Activated CD8-positive, alpha-beta T cell treated with anti-CD3 and anti-CD28 coated beads, Interleukin-2, amount 10 ng/mL, durations not matched to agents 7 days and 5 days (primary cell): ENCODE measurements at regions not wholly inside any gene's neighbourhood (a gene's known extent, or its start where the extent isn't known, plus 50 kb on each side); places are given as distances from the start of the nearest gene placed in this dataset.

Experiments
- ATAC-seq: fragments of 150-1000 bp; cut with Tn5 transposase; one replicate; pipeline ENCODE4 v1.10.0; 2021; ENCODE audit warnings: moderate library complexity
- CTCF ChIA-PET: fragments of 350-600 bp; sonication (Branson Sonifier 250); formaldehyde crosslinking; loops from one replicate; lab custom pipeline; 2021; ENCODE audit warnings: antibody characterized with exemption; lab: Charles Lee
- POLR2A ChIA-PET: fragments of 350-600 bp; sonication (Branson Sonifier 250); formaldehyde crosslinking; loops from one replicate; lab custom pipeline; 2021; ENCODE audit warnings: antibody characterized with exemption; lab: Charles Lee
- DNase-seq: peaks from one replicate; pipeline ENCODE4 v3.0.0-alpha.2; 2020
- H3K27ac Mint-ChIP-seq: one replicate; pipeline ENCODE4 v1.8.0; 2021; ENCODE audit warnings: mild to moderate bottlenecking, mixed read lengths
- H3K27me3 Mint-ChIP-seq: one replicate; pipeline ENCODE4 v1.8.0; 2021; ENCODE audit warnings: low read depth, mixed read lengths
- H3K36me3 Mint-ChIP-seq: one replicate; pipeline ENCODE4 v1.8.0; 2021; ENCODE audit warnings: low read depth, mixed read lengths
- H3K4me1 Mint-ChIP-seq: one replicate; pipeline ENCODE4 v1.8.0; 2021; ENCODE audit warnings: low read depth, mixed read lengths
- H3K4me3 Mint-ChIP-seq: one replicate; pipeline ENCODE4 v1.8.0; 2021; ENCODE audit warnings: mild to moderate bottlenecking, mixed read lengths
- H3K9me3 Mint-ChIP-seq: one replicate; pipeline ENCODE4 v1.8.0; 2022; ENCODE audit warnings: mixed read lengths; ENCODE audit not compliant: insufficient read depth

DNA sequence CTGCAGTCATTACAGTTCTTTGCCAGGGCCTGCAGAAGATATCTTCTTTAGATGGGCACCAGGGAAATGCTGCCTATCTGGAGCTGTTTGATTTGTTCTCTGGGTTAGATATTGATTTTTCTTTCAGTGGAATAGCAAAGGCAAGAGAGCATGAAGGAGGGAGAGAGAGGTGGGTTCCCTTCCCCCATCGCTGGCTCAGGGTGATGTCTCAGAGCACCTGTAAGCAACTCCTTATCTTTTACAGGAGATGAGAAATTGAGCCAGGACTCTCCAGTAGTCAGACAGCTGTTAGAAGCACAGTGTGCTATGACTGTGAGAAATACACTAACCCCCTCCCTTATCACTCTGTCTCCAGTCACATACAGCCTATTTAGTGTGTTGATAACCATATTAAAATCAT lies 89.3 kb upstream of the SLC24A5 start:
- Mint-ChIP-seq H3K27me3 (peaks cover 2% of the 10 kb centered on the region), H3K27ac (no peak overlapping the region), H3K4me1 (no peaks in the 10 kb centered on the region), H3K9me3 (no peaks in the 10 kb centered on the region), H3K36me3 (no peaks in the 10 kb centered on the region), H3K4me3 (no peak overlapping the region)
- POLR2A ChIA-PET, result no interaction called here
- DNase-seq (no peak), ATAC-seq (no peak)
- CTCF ChIA-PET, result interaction anchor here (0.9 kb wide), 1 partner anchor 12 kb away, joined by 3 read pairs; no protein-coding TSS in a partner anchor

DNA sequence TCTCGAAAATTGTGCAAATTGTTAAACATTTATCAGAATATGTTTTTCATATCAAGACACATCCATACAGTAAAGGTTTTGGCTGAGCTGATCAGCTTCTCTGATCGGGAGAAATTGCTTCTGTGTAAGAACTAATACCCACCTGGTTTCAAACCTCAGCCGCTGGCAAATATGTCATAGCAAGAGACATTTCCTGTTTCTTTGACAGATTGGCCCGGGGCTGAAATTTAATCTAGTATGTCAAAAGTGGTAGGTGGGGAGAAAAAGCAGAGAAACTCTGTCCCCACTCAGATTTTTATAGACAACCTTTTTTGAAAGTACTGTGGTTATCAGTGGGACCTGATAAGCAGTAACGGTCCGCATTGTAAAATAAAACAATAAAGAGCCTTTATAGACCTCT lies 88.8 kb upstream of the SLC24A5 start:
- H3K4me3 Mint-ChIP-seq, result no peak overlapping the region
- H3K27me3 Mint-ChIP-seq, result peaks cover 2% of the 10 kb centered on the region
- H3K9me3 Mint-ChIP-seq, result no peaks in the 10 kb centered on the region
- no peaks in the 10 kb centered on the region for H3K36me3 Mint-ChIP-seq
- ChIA-PET CTCF (no interaction called here), POLR2A (no interaction called here)
- no peak overlapping the region for H3K27ac Mint-ChIP-seq
- H3K4me1 Mint-ChIP-seq, result no peaks in the 10 kb centered on the region
- DNase-seq, result no peak
- no peak for ATAC-seq

DNA sequence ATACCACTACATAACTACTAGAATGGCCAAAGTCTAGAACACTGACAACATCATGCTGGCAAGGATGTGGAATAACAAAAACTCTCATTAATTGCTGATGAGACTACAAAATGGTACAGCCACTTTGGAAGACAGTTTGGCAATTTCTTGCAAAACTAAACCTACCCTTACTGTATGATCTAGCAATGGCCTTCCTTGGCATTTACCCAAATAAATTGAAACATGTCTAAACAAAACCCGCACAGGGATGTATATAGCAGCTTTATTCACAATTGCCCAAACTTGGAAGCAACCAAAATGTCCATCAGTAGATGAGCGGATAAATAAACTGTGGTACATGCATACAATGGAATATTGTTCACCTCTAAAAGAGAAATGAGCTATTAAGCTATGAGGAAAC lies 87.9 kb upstream of the SLC24A5 start:
- peaks cover 2% of the 10 kb centered on the region for H3K27me3 Mint-ChIP-seq
- DNase-seq (no peak), ATAC-seq (no peak)
- H3K4me3 Mint-ChIP-seq, result no peak overlapping the region
- no peaks in the 10 kb centered on the region for H3K9me3 Mint-ChIP-seq
- no peaks in the 10 kb centered on the region for H3K36me3 Mint-ChIP-seq
- no peaks in the 10 kb centered on the region for H3K4me1 Mint-ChIP-seq
- CTCF ChIA-PET, result no interaction called here
- H3K27ac Mint-ChIP-seq, result no peak overlapping the region
- POLR2A ChIA-PET, result no interaction called here

DNA sequence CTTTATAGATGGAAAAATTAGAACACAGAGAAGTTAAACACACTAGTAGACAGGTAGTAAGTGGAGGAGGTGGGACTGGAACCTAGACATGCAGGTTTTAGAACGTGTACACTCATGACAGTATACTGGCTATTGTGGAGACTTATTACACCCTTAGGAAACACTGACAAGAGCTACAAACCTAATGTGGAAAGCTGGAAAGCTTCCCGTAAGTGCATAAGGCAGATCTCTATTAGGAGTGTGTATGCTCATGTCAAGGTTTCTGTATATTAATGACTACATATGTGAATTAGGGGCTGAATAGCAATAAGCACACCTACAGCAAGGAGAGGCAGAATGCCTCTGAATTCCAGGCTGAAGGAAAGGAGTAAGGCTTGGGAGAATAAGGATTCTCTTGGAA lies 82.6 kb upstream of the SLC24A5 start:
- ATAC-seq (no peak), DNase-seq (no peak)
- POLR2A ChIA-PET, result no interaction called here
- H3K4me3 Mint-ChIP-seq, result no peak overlapping the region
- no peaks in the 10 kb centered on the region for H3K9me3 Mint-ChIP-seq
- peaks cover 4% of the 10 kb centered on the region for H3K27me3 Mint-ChIP-seq
- no peaks in the 10 kb centered on the region for H3K4me1 Mint-ChIP-seq
- CTCF ChIA-PET, result no interaction called here
- H3K36me3 Mint-ChIP-seq, result no peaks in the 10 kb centered on the region
- H3K27ac Mint-ChIP-seq, result no peak overlapping the region

DNA sequence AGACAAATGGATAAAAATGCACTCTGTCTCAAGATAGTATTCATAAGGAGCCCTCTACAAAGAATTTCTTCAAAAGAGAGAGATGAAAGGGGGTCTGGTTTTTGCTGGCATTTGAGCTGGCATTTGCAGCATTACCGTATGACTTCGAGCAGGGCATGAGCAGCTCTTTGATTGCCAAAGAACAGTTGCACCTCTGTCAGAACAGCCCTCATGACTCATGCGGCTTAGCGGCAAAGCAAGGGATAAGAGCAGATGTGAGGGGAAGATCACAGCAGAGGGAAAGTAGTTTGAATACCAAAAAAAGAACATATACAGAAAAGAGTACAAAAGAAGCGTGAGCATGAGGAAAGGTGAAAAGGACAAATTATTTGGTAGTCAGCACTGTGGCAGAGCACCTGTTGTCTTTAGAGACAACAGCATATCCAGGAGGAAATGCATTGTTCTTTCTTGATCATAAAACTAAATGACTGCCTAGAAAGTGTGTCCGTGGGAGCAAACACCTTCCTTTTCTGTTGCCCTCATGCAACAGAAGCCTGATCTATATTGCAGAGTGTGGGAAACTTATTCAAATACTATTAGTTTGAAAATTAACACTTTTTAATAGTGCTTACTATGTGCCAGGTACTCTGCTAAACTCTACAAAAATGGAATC lies 80.5 kb upstream of the SLC24A5 start:
- ATAC-seq, result no peak
- H3K4me1 Mint-ChIP-seq, result no peaks in the 10 kb centered on the region
- no peak for DNase-seq
- ChIA-PET CTCF (no interaction called here), POLR2A (no interaction called here)
- H3K4me3 Mint-ChIP-seq, result no peak overlapping the region
- H3K27ac Mint-ChIP-seq, result no peak overlapping the region
- no peaks in the 10 kb centered on the region for H3K9me3 Mint-ChIP-seq
- peaks cover 3% of the 10 kb centered on the region for H3K27me3 Mint-ChIP-seq
- no peaks in the 10 kb centered on the region for H3K36me3 Mint-ChIP-seq

DNA sequence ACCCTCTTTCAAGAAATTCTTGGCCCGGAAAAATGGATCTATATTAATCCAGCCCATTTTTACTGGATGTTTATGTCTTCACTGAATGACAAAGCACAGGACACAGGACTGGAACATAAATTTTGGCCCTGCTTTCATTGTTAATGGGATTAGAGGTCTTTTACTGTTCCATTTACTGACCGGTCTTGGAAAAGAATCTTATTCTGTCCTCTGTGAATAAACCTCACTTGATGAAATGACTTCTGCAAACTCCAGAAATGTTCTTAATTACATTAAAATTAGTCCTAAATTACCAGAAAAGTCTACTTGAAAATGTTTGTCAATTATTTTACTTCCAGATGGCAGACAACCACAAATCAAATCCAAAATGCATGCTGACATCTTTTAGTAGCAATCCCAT lies 79.3 kb upstream of the SLC24A5 start:
- H3K36me3 Mint-ChIP-seq, result no peaks in the 10 kb centered on the region

DNA sequence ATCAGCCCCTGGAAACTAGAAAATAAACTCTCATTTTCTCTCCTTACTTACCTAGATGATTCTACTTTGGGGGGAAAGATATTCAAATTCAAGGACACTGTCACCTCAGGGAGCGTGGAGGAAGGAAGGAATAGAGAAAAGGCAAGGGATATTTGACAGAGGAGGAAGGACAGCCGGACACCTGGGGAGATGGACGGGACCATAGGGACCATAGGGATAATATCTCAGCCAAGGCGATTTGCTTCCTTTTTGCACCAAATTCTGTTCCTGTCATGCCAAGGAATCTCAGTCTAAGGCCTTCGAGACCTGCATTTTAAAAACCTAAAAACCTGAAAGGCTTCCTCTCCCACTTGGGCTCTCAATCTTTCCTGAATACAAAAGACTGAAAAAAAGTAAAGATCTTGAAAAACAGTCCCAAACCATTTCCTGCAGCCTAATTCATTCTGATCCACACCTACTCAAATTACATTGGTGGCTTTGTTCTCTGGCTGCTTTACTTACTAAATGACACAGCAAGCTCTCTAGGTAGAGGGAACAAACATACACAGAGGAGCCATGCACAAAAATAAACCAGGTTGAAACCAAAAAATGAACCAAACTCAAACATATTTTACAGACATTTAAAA lies 73.9 kb upstream of the SLC24A5 start:
- DNase-seq (no peak), ATAC-seq (no peak)
- H3K9me3 Mint-ChIP-seq, result no peaks in the 10 kb centered on the region
- H3K36me3 Mint-ChIP-seq, result no peaks in the 10 kb centered on the region
- CTCF ChIA-PET, result no interaction called here
- no peak overlapping the region for H3K4me3 Mint-ChIP-seq
- H3K27ac Mint-ChIP-seq, result no peak overlapping the region
- POLR2A ChIA-PET, result no interaction called here
- peaks cover 4% of the 10 kb centered on the region for H3K27me3 Mint-ChIP-seq
- no peaks in the 10 kb centered on the region for H3K4me1 Mint-ChIP-seq

More for the DNA sequence above, 79.3 kb upstream of the SLC24A5 start:
- ATAC-seq (no peak), DNase-seq (no peak)
- H3K27ac Mint-ChIP-seq, result no peak overlapping the region
- no peak overlapping the region for H3K4me3 Mint-ChIP-seq
- no peaks in the 10 kb centered on the region for H3K4me1 Mint-ChIP-seq
- no peaks in the 10 kb centered on the region for H3K9me3 Mint-ChIP-seq
- POLR2A ChIA-PET, result no interaction called here
- CTCF ChIA-PET, result no interaction called here
- H3K27me3 Mint-ChIP-seq, result peaks cover 3% of the 10 kb centered on the region

DNA sequence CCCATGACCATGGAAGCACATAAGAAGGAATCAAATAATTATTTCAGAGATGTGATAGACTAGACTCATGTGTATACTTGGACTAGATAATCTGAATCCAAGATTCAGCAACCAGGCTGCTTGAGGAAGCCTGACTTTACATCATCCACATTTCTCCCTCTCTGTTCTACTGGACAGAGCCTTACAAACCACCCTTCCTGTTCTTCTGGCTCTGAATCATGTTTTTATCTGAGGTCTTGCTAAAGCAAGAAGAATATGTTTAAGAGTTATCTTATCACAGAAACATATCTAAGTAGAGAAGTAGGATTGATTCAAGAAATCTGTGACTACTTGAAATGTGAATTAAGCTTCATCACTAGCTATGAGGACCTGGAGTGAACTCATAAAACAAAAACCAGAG lies 71.1 kb upstream of the SLC24A5 start:
- no peak overlapping the region for H3K4me3 Mint-ChIP-seq
- ATAC-seq, result no peak
- ChIA-PET CTCF (no interaction called here), POLR2A (no interaction called here)
- H3K27me3 Mint-ChIP-seq, result peaks cover 4% of the 10 kb centered on the region
- no peaks in the 10 kb centered on the region for H3K4me1 Mint-ChIP-seq
- DNase-seq, result no peak
- no peaks in the 10 kb centered on the region for H3K9me3 Mint-ChIP-seq
- no peak overlapping the region for H3K27ac Mint-ChIP-seq
- H3K36me3 Mint-ChIP-seq, result no peaks in the 10 kb centered on the region

DNA sequence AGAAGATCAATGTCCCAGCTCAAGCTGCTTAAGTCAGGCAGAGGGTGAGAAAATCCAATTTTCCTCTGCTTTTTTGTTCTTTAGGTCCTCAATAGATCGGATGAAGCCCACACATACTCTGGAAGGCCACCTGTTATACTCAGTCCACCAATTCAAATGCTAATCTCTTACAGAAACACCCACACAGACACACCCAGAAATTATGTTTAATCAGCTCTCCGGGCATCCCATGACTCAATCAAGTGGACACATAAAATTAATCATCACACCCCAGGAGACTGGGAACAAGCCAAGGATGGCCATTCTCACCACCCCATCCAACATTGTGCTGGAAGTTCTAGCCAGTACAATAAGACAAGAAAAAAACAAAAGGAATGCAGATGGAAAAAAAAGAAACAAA lies 67.8 kb upstream of the SLC24A5 start:
- no peak overlapping the region for H3K4me3 Mint-ChIP-seq
- DNase-seq (no peak), ATAC-seq (no peak)
- no peak overlapping the region for H3K27ac Mint-ChIP-seq
- ChIA-PET POLR2A (no interaction called here), CTCF (no interaction called here)
- no peaks in the 10 kb centered on the region for H3K27me3 Mint-ChIP-seq
- peaks cover 1% of the 10 kb centered on the region for H3K4me1 Mint-ChIP-seq
- no peaks in the 10 kb centered on the region for H3K9me3 Mint-ChIP-seq
- H3K36me3 Mint-ChIP-seq, result no peaks in the 10 kb centered on the region

DNA sequence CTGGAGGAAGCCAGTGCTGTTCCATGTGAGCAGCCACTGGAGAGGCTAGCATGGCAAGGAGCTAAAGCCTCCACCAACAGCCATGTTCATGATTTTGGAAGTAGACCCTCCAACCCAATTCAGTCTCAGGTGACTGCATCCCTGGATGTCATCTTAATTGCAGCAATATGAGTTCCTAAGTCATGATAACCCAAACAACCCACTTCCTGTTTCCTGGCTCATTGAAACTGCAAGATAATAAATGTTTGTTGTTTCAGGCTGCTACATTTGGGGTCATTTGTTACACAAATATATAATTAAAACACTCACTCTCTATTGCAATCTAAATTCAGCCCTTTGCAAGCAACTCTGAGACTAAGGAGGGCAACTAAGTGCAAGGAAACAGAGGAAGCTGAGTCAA lies 62.4 kb upstream of the SLC24A5 start:
- ChIA-PET CTCF (no interaction called here), POLR2A (no interaction called here)
- H3K27ac Mint-ChIP-seq, result no peak overlapping the region
- no peaks in the 10 kb centered on the region for H3K27me3 Mint-ChIP-seq
- H3K9me3 Mint-ChIP-seq, result no peaks in the 10 kb centered on the region
- no peak for ATAC-seq
- H3K4me1 Mint-ChIP-seq, result peaks cover 8% of the 10 kb centered on the region
- H3K36me3 Mint-ChIP-seq, result no peaks in the 10 kb centered on the region
- H3K4me3 Mint-ChIP-seq, result no peak overlapping the region
- no peak for DNase-seq

DNA sequence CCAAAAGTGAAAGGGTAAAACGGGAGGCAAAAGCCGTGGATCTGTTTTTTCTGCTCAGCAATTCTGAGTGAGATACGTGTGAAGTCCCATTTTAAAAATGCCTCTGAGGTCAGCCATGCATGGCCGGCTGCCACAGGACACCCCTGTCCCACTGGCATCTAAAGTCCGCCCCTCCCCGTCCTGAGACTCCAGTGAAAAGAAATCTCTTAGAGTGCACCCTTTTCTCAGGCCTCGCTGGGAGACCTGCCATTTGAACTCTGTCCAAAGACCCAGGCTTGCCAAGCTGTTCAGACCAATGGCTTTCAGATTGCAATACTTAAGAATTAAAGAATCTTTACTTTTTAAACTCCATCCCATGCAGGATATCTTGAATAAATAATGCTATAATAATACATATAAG lies 61.0 kb upstream of the SLC24A5 start:
- ChIA-PET POLR2A (no interaction called here), CTCF (no interaction called here)
- Mint-ChIP-seq H3K4me3 (no peak overlapping the region), H3K9me3 (no peaks in the 10 kb centered on the region), H3K27ac (no peak overlapping the region), H3K4me1 (peaks cover 8% of the 10 kb centered on the region), H3K27me3 (no peaks in the 10 kb centered on the region), H3K36me3 (no peaks in the 10 kb centered on the region)
- no peak for ATAC-seq
- no peak for DNase-seq

DNA sequence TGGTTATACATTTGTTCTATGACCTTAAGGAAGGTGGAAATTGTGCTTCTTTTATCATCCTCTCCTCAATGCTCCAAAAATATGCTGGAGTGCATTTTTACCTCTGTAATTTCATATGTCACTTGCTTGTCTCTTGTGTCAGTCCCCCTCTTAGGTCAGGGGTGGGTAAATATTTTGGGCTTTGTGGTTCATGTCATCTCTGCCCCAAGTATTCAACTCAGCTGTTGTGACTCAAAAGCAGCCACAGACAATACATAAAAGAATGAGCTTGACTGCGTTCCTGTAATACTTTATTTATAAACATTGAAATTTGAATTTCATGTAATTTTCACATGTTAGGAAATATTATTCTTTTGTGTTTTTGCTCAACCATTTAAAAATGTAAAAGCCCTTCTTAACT lies 60.4 kb upstream of the SLC24A5 start:
- no peaks in the 10 kb centered on the region for H3K27me3 Mint-ChIP-seq
- CTCF ChIA-PET, result no interaction called here
- no peak overlapping the region for H3K27ac Mint-ChIP-seq
- no peaks in the 10 kb centered on the region for H3K36me3 Mint-ChIP-seq
- H3K9me3 Mint-ChIP-seq, result no peaks in the 10 kb centered on the region
- peaks cover 8% of the 10 kb centered on the region for H3K4me1 Mint-ChIP-seq
- no peak overlapping the region for H3K4me3 Mint-ChIP-seq
- ATAC-seq (no peak), DNase-seq (no peak)
- POLR2A ChIA-PET, result no interaction called here

DNA sequence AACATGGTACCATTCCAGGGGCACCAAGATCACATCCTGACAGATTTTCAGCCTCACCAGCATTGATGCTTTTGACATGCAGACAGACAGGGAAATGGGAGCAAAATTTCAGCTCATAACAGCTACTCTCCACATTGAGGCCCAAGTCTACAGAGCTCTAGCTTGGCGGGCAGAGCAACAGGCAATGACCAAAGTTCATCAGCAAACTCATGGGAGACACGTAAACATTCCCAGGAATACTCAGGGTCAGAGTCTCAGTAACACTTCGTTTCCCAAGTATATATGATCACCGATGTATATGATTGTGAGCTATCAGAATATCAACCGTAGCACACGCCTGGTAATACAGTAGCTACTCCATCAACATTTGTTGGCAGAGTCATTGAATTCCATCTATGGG lies 59.2 kb upstream of the SLC24A5 start:
- CTCF ChIA-PET, result no interaction called here
- no peak overlapping the region for H3K27ac Mint-ChIP-seq

More for the DNA sequence above, 59.2 kb upstream of the SLC24A5 start:
- peaks cover 8% of the 10 kb centered on the region for H3K4me1 Mint-ChIP-seq
- no peak overlapping the region for H3K4me3 Mint-ChIP-seq
- no peaks in the 10 kb centered on the region for H3K36me3 Mint-ChIP-seq
- H3K27me3 Mint-ChIP-seq, result no peaks in the 10 kb centered on the region
- POLR2A ChIA-PET, result no interaction called here
- H3K9me3 Mint-ChIP-seq, result no peaks in the 10 kb centered on the region
- ATAC-seq, result no peak
- DNase-seq, result no peak
